ENCODE measurements at regions not wholly inside any gene's neighbourhood (a gene's known extent, or its start where the extent isn't known, plus 50 kb on each side); places are given as distances from the start of the nearest gene placed in this dataset.

GRCh38 chr12:59181196-59181777, 261.0 kb upstream of the LRIG3 start:
- no peak for TF ChIP-seq SUZ12 (IDR thresholded peaks at IDR 0.05; ENCODE audit: extremely low read depth, insufficient read depth, insufficient read length)
- no peak for TF ChIP-seq YY1 (IDR thresholded peaks at IDR 0.05; ENCODE audit: insufficient read depth, insufficient read length)

Measured in NT2/D1 (cell line).